HL-60 (cell line): ENCODE measurements at regions not wholly inside any gene's neighbourhood (a gene's known extent, or its start where the extent isn't known, plus 50 kb on each side); places are given as distances from the start of the nearest gene placed in this dataset.

Experiments
- CTCF ChIP-seq: IDR thresholded peaks from one replicate; pipeline ENCODE4 v1.5.1; 2011; ENCODE audit warnings: low read length, control low read depth, inconsistent platforms; ENCODE audit not compliant: insufficient read depth
- GABPA ChIP-seq: IDR thresholded peaks from 2 replicates; pipeline ENCODE4 v1.6.1; 2012; ENCODE audit warnings: low read depth
- POLR2AphosphoS5 ChIP-seq: IDR thresholded peaks from 2 replicates; pipeline ENCODE4 v1.6.1; 2012; ENCODE audit warnings: low read depth
- TF ChIP-seq, protein P1 (sequence below): IDR thresholded peaks from 2 replicates; pipeline ENCODE4 v1.6.1; 2012; ENCODE audit warnings: low read depth; ENCODE audit not compliant: insufficient replicate concordance

DNA sequence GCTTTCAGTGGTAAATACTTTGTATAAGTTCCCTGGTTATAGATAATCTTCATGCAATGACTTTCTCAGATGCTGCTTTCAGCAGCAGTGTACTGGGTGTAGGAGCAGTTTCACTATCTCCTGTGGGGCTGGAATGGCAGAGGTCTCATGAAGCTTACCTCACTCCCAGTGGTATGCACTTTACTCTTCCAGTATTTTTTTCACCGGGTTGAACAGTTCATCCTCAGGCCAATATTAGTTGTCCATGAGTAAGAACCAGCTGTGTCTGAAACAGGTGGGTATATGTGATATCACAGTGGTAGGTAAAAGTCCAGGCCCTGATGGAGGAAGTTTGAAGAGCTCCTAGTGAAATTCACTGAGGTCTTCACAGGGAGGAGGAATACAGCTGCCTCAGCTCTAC, 351.5 kb upstream of the EMCN start:
- TF ChIP-seq CTCF (no peak), GABPA (no peak), POLR2AphosphoS5 (no peak)
- TF ChIP-seq, protein P1, sequence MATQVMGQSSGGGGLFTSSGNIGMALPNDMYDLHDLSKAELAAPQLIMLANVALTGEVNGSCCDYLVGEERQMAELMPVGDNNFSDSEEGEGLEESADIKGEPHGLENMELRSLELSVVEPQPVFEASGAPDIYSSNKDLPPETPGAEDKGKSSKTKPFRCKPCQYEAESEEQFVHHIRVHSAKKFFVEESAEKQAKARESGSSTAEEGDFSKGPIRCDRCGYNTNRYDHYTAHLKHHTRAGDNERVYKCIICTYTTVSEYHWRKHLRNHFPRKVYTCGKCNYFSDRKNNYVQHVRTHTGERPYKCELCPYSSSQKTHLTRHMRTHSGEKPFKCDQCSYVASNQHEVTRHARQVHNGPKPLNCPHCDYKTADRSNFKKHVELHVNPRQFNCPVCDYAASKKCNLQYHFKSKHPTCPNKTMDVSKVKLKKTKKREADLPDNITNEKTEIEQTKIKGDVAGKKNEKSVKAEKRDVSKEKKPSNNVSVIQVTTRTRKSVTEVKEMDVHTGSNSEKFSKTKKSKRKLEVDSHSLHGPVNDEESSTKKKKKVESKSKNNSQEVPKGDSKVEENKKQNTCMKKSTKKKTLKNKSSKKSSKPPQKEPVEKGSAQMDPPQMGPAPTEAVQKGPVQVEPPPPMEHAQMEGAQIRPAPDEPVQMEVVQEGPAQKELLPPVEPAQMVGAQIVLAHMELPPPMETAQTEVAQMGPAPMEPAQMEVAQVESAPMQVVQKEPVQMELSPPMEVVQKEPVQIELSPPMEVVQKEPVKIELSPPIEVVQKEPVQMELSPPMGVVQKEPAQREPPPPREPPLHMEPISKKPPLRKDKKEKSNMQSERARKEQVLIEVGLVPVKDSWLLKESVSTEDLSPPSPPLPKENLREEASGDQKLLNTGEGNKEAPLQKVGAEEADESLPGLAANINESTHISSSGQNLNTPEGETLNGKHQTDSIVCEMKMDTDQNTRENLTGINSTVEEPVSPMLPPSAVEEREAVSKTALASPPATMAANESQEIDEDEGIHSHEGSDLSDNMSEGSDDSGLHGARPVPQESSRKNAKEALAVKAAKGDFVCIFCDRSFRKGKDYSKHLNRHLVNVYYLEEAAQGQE = no peak
